Astrocyte (in vitro differentiated cells and primary cell): ENCODE measurements at regions not wholly inside any gene's neighbourhood (a gene's known extent, or its start where the extent isn't known, plus 50 kb on each side); places are given as distances from the start of the nearest gene placed in this dataset.

Source experiments
- DNase-seq: peaks from one replicate; pipeline ENCODE4 v3.0.0-alpha.2; 2010; ENCODE audit warnings: low read depth
- FAIRE-seq: peaks from 2 replicates; lab custom pipeline; 2011; peaks lifted over from hg19 to GRCh38; lab: Jason Lieb, UNC
- H2AFZ ChIP-seq: 2 replicates; pipeline ENCODE4 v1.6.0; 2012; ENCODE audit warnings: low read depth, low read length, inconsistent platforms
- H3K27ac ChIP-seq: 2 replicates; pipeline ENCODE4 v1.5.1; 2011; ENCODE audit warnings: low read depth, low read length, inconsistent platforms
- H3K27me3 ChIP-seq: 2 replicates; pipeline ENCODE4 v1.6.0; 2011; ENCODE audit warnings: low read length, inconsistent platforms; ENCODE audit not compliant: insufficient read depth
- H3K36me3 ChIP-seq: 2 replicates; pipeline ENCODE4 v1.5.1; 2011; ENCODE audit warnings: low read length, inconsistent platforms; ENCODE audit not compliant: insufficient read depth
- H3K4me1 ChIP-seq: 2 replicates; pipeline ENCODE4 v1.5.1; 2011; ENCODE audit warnings: low read length, inconsistent platforms; ENCODE audit not compliant: insufficient read depth
- H3K4me2 ChIP-seq: 2 replicates; pipeline ENCODE4 v1.6.0; 2012; ENCODE audit warnings: low read length, inconsistent platforms
- H3K4me3 ChIP-seq: 2 replicates; pipeline ENCODE4 v1.5.1; 2011; ENCODE audit warnings: low read depth, mild to moderate bottlenecking, low read length, inconsistent platforms; ENCODE audit not compliant: insufficient read depth
- H3K79me2 ChIP-seq: 2 replicates; pipeline ENCODE4 v1.6.0; 2012; ENCODE audit warnings: mild to moderate bottlenecking, low read length, inconsistent platforms; ENCODE audit not compliant: insufficient read depth
- H3K9ac ChIP-seq: 2 replicates; pipeline ENCODE4 v1.6.0; 2012; ENCODE audit warnings: mild to moderate bottlenecking, low read length, inconsistent platforms
- H3K9me3 ChIP-seq: 2 replicates; pipeline ENCODE4 v1.5.1; 2012; ENCODE audit warnings: low read depth, mild to moderate bottlenecking, low read length, inconsistent platforms; ENCODE audit not compliant: insufficient read depth
- H4K20me1 ChIP-seq: 2 replicates; pipeline ENCODE4 v1.6.0; 2012; ENCODE audit warnings: low read length, inconsistent platforms; ENCODE audit not compliant: insufficient read depth
- H3K27ac Mint-ChIP-seq: one replicate; pipeline ENCODE4 v1.8.0; 2021; ENCODE audit warnings: mild to moderate bottlenecking, mixed read lengths; ENCODE audit not compliant: unreplicated experiment
- H3K27me3 Mint-ChIP-seq: one replicate; pipeline ENCODE4 v1.8.0; 2021; ENCODE audit warnings: low read depth, mixed read lengths; ENCODE audit not compliant: unreplicated experiment
- H3K36me3 Mint-ChIP-seq: one replicate; pipeline ENCODE4 v1.8.0; 2021; ENCODE audit warnings: low read depth, mixed read lengths; ENCODE audit not compliant: unreplicated experiment
- H3K4me1 Mint-ChIP-seq: one replicate; pipeline ENCODE4 v1.8.0; 2021; ENCODE audit warnings: low read depth, mixed read lengths; ENCODE audit not compliant: unreplicated experiment
- H3K4me3 Mint-ChIP-seq: one replicate; pipeline ENCODE4 v1.8.0; 2021; ENCODE audit warnings: mild to moderate bottlenecking, moderate library complexity, mixed read lengths; ENCODE audit not compliant: unreplicated experiment
- H3K9me3 Mint-ChIP-seq: one replicate; pipeline ENCODE4 v1.8.0; 2021; ENCODE audit warnings: mild to moderate bottlenecking, mixed read lengths; ENCODE audit not compliant: unreplicated experiment
- CTCF ChIP-seq: IDR thresholded peaks from 2 replicates; pipeline ENCODE4 v1.5.1; 2011; ENCODE audit warnings: low read depth, mild to moderate bottlenecking, inconsistent platforms, low read length, moderate library complexity; ENCODE audit not compliant: insufficient read depth
- EZH2 ChIP-seq: IDR thresholded peaks from 2 replicates; pipeline ENCODE4 v1.6.1; 2012; ENCODE audit warnings: mild to moderate bottlenecking, low read length, inconsistent platforms; ENCODE audit not compliant: insufficient read depth

DNA sequence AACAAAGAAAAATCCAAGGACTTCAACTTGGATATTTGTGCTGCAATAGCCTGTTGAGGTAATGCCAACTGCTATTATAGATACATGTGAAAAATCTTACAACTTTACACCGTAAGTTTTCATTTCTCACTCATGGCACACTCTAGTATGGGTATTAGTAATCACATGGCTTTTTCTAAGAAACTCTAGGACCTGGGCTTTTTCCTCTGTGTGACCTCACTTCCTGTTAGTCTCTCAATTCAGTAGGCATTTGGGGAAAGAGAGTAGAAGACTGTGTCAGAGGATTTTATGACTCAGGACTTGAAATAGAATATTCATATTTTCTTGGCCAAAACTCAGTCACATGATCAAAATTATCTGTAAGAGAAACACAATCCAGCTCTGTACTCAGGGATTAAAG lies 1049.9 kb downstream of the REEP3 start:
- H3K79me2 ChIP-seq, result no peaks in the 10 kb centered on the region
- FAIRE-seq, result no peak
- no peaks in the 10 kb centered on the region for H4K20me1 ChIP-seq
- Mint-ChIP-seq H3K9me3 (peaks cover 3% of the 10 kb centered on the region), H3K27me3 (no peaks in the 10 kb centered on the region), H3K4me3 (no peak overlapping the region), H3K36me3 (no peaks in the 10 kb centered on the region), H3K4me1 (peaks cover 3% of the 10 kb centered on the region), H3K27ac (no peak overlapping the region)
- no peak overlapping the region for H3K4me3 ChIP-seq
- H3K27ac ChIP-seq, result no peak overlapping the region
- no peaks in the 10 kb centered on the region for H3K9me3 ChIP-seq
- H3K36me3 ChIP-seq, result no peaks in the 10 kb centered on the region
- no peak overlapping the region for H2AFZ ChIP-seq
- no peak for TF ChIP-seq CTCF
- no peak for TF ChIP-seq EZH2
- no peak for DNase-seq
- no peak overlapping the region for H3K4me2 ChIP-seq
- H3K27me3 ChIP-seq, result no peaks in the 10 kb centered on the region
- no peak overlapping the region for H3K9ac ChIP-seq
- H3K4me1 ChIP-seq, result no peaks in the 10 kb centered on the region

GRCh38 chr10:64573623-64574325 lies 1052.6 kb downstream of the REEP3 start:
- peaks cover 3% of the 10 kb centered on the region for H3K4me1 Mint-ChIP-seq
- no peak overlapping the region for H3K4me3 ChIP-seq
- no peak overlapping the region for H2AFZ ChIP-seq
- H3K9ac ChIP-seq, result no peak overlapping the region
- no peaks in the 10 kb centered on the region for H3K36me3 ChIP-seq
- no peak overlapping the region for H3K4me3 Mint-ChIP-seq
- no peak for DNase-seq
- no peaks in the 10 kb centered on the region for H3K27me3 Mint-ChIP-seq
- H3K9me3 Mint-ChIP-seq, result no peaks in the 10 kb centered on the region
- no peaks in the 10 kb centered on the region for H3K36me3 Mint-ChIP-seq
- no peak for FAIRE-seq
- no peak overlapping the region for H3K4me2 ChIP-seq
- peaks cover 3% of the 10 kb centered on the region for H3K9me3 ChIP-seq
- H3K79me2 ChIP-seq, result no peaks in the 10 kb centered on the region
- H3K27ac ChIP-seq, result no peak overlapping the region
- TF ChIP-seq EZH2, result no peak
- TF ChIP-seq CTCF, result no peak
- no peaks in the 10 kb centered on the region for H3K4me1 ChIP-seq
- no peak overlapping the region for H3K27ac Mint-ChIP-seq
- no peaks in the 10 kb centered on the region for H3K27me3 ChIP-seq
- no peaks in the 10 kb centered on the region for H4K20me1 ChIP-seq

- H3K9me3 ChIP-seq, result peaks cover 3% of the 10 kb centered on the region
- no peaks in the 10 kb centered on the region for H3K36me3 Mint-ChIP-seq
- H3K27ac Mint-ChIP-seq, result no peak overlapping the region
- H2AFZ ChIP-seq, result no peak overlapping the region
- no peak for DNase-seq
- no peaks in the 10 kb centered on the region for H3K79me2 ChIP-seq
- no peak overlapping the region for H3K4me3 ChIP-seq
- H3K4me1 Mint-ChIP-seq, result peaks cover 3% of the 10 kb centered on the region
- no peaks in the 10 kb centered on the region for H3K4me1 ChIP-seq
- FAIRE-seq, result no peak
- H3K9me3 Mint-ChIP-seq, result no peaks in the 10 kb centered on the region
- no peak overlapping the region for H3K4me2 ChIP-seq
- no peaks in the 10 kb centered on the region for H3K27me3 Mint-ChIP-seq
- TF ChIP-seq CTCF, result no peak
- TF ChIP-seq EZH2, result no peak
- no peak overlapping the region for H3K4me3 Mint-ChIP-seq
- H4K20me1 ChIP-seq, result no peaks in the 10 kb centered on the region
- H3K27me3 ChIP-seq, result no peaks in the 10 kb centered on the region
- no peaks in the 10 kb centered on the region for H3K36me3 ChIP-seq
- no peak overlapping the region for H3K27ac ChIP-seq
- H3K9ac ChIP-seq, result no peak overlapping the region
Measured at GRCh38 chr10:64574371-64574770, 1053.2 kb downstream of the REEP3 start.
